Fibroblast of lung (primary cell): ENCODE measurements at regions not wholly inside any gene's neighbourhood (a gene's known extent, or its start where the extent isn't known, plus 50 kb on each side); places are given as distances from the start of the nearest gene placed in this dataset.

Source experiments
- CTCF ChIP-seq, 2 donors: IDR thresholded peaks in 1 of 2; conservative IDR thresholded peaks in 1 of 2; 1 replicate in 1 of 2; 2 replicates in 1 of 2; pipeline ENCODE4 v1.5.1; 2011 to 2012; ENCODE audit warnings: low read length in 2 of 2, control low read depth in 1 of 2, inconsistent platforms in 1 of 2, low read depth in 1 of 2, mild to moderate bottlenecking in 1 of 2
- EZH2 ChIP-seq: IDR thresholded peaks from 2 replicates; pipeline ENCODE4 v1.5.1; 2012; ENCODE audit warnings: low read length, control low read depth, mild to moderate bottlenecking; ENCODE audit errors: missing control alignments

GRCh38 chr7:106600569-106601373, 60.2 kb downstream of the CCDC71L start:
- TF ChIP-seq CTCF (conservative IDR thresholded peaks at IDR 0.05 in 1 of 2, IDR thresholded peaks at IDR 0.05 in 1 of 2; ENCODE audit: low read depth in 1 of 2, low read length in 2 of 2) (no peak), EZH2 (no peak)
